SW 1271 (cell line): ENCODE measurements at regions not wholly inside any gene's neighbourhood (a gene's known extent, or its start where the extent isn't known, plus 50 kb on each side); places are given as distances from the start of the nearest gene placed in this dataset.
"Not testable (repeated sequence)": the region's sequence is repeated elsewhere in the genome, so short reads cannot be mapped to it uniquely, and the experiment has no call there.

Experiments used
- DNase-seq, 2 experiments: peaks; one replicate each; lab custom pipeline; 2025; lab: John Stamatoyannopoulos, UW

GRCh38 chr20:50449738-50450492 is 60.3 kb upstream of the PTPN1 start:
- DNase-seq = no peak

GRCh38 chr20:50450493-50450826 is 59.7 kb upstream of the PTPN1 start:
- DNase-seq = no peak

- no peak for DNase-seq
Measured at GRCh38 chr20:50450881-50451752, 59.1 kb upstream of the PTPN1 start.

DNA sequence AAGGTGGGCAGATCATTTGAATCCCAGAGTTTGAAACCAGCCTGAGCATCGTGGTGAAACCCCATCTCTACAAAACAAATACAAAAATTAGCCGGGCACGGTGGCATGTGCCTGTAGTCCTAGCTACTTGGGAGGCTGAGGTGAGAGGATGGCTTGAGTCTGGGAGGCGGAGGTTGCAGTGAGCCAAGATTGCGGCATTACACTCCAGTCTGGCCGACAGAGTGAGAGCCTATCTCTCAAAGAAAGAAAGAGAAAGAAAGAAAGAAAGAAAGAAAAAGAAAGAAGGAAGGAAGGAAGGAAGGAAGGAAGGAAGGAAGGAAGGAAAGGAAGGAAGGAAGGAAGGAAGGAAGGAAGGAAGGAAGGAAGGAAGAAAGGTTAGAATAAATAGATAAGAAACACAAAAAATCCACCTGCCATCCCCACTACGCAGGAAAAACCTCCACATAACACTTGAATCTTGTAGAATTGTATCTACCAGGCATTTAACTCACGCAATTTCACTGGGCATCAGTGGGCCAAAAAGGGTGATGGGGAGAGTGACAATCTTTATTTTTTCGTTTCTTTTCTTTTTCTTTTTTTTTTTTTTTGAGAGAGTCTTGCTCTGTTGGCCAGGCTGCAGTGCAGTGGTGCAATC is 58.3 kb upstream of the PTPN1 start:
- not testable (repeated sequence) for DNase-seq

- DNase-seq = no peak
Measured at GRCh38 chr20:50453533-50454244, 56.5 kb upstream of the PTPN1 start.

- DNase-seq = not testable (repeated sequence)
Measured at GRCh38 chr20:50455245-50455644, 54.9 kb upstream of the PTPN1 start.

DNA sequence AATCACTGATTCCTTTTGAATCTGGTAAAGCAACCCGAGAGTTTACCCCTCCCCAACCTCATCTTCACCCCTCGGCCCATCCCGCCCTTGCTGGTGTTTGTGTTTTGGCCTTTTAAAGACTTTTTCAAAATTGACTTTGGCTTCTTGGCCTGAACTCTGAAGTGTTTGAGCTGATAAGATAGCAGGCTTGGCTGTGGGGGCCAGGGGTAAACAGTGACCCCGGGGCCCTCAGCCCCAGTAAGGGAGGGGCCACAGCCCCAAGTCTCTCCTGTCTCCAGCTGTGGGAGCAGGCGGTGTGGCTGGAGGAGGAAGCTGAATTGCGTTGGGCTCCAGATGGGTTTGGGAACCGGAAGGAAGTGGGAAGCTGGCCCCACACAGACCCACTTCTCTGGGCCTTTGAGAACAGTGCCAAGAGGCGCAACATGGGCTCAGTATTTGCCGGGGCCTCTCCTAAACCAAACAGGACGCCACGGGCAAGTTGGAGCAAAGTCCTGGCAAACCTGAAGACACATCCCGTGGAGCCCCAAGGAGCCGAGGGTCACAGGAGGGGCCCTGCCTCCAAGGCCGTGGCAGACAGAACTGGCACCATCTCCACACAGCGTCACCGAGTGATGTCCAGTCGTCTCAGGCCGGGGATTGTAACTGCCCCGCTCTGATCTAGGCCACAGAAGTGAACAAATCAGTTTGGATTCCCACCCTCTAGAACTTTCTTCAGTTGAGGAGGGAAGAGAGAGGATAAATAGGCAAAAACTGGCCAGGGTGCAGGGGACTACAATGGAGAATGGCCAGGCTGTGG is 54.3 kb upstream of the PTPN1 start:
- no peak for DNase-seq

- no peak for DNase-seq
Measured at GRCh38 chr20:50456452-50457324, 53.5 kb upstream of the PTPN1 start.

- DNase-seq = no peak
Measured at GRCh38 chr20:50459124-50459918, 50.9 kb upstream of the PTPN1 start.

DNA sequence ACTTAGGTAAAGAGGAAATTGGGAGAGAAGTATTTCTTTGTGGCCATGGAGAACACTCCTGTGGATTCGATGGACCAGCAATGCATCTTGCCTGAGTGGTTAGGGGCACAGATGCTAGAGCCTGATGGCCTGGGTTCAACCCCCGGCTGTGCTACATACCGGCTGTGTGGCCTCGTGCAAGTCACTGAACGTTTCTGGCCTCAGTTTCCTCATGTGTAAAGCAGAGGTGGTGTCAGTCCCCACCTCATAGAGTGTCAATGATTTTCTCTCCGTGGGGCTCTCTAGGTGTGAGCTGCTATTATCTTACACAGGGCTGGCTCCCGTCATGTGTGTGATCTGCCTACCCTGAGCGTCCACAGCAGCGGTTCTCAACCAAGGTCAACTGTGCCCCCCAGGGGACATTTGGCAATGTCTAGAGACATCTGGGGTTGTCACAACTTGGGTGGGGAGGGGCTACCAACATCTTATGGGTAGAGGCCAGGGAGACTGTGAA is 50.0 kb upstream of the PTPN1 start:
- no peak for DNase-seq
